ENCODE measurements at regions not wholly inside any gene's neighbourhood (a gene's known extent, or its start where the extent isn't known, plus 50 kb on each side); places are given as distances from the start of the nearest gene placed in this dataset.

- ATAC-seq (replicated peaks) (no peak), DNase-seq (no peak)
- Mint-ChIP-seq H3K4me3 (no peak overlapping the region), H3K4me1 (ENCODE audit: low read depth in 2 of 2) (no peaks in the 10 kb centered on the region), H3K27me3 (peaks cover 21 to 29% of the 10 kb centered on the region in 2 donors), H3K27ac (no peak overlapping the region), H3K36me3 (ENCODE audit: insufficient read depth) (no peaks in the 10 kb centered on the region), H3K9me3 (no peaks in the 10 kb centered on the region)
These were observed 252.7 kb downstream of the PMP22 start for GRCh38 chr17:15012351-15012980.

- Mint-ChIP-seq H3K9me3 (no peaks in the 10 kb centered on the region), H3K36me3 (ENCODE audit: insufficient read depth) (no peaks in the 10 kb centered on the region), H3K27me3 (peaks cover 21 to 27% of the 10 kb centered on the region in 2 donors), H3K27ac (no peak overlapping the region), H3K4me3 (no peak overlapping the region), H3K4me1 (ENCODE audit: low read depth in 2 of 2) (no peaks in the 10 kb centered on the region)
- DNase-seq (no peak), ATAC-seq (replicated peaks) (no peak)
These were observed 256.0 kb downstream of the PMP22 start for GRCh38 chr17:15009087-15009486.

GRCh38 chr17:15007147-15007553 is 258.0 kb downstream of the PMP22 start:
- ATAC-seq (replicated peaks): no peak
- H3K4me3 Mint-ChIP-seq: no peak overlapping the region
- no peak for DNase-seq
- no peak overlapping the region for H3K27ac Mint-ChIP-seq
- no peaks in the 10 kb centered on the region for H3K36me3 Mint-ChIP-seq (ENCODE audit: insufficient read depth)
- H3K9me3 Mint-ChIP-seq: peaks cover 0 to 1% of the 10 kb centered on the region in 2 donors
- H3K27me3 Mint-ChIP-seq: peaks cover 13 to 25% of the 10 kb centered on the region in 2 donors
- no peaks in the 10 kb centered on the region for H3K4me1 Mint-ChIP-seq (ENCODE audit: low read depth in 2 of 2)

GRCh38 chr17:15006421-15007128 is 258.6 kb downstream of the PMP22 start:
- no peak for DNase-seq
- H3K36me3 Mint-ChIP-seq (ENCODE audit: insufficient read depth): no peaks in the 10 kb centered on the region
- H3K4me3 Mint-ChIP-seq: no peak overlapping the region
- peaks cover 11 to 26% of the 10 kb centered on the region in 2 donors for H3K27me3 Mint-ChIP-seq
- ATAC-seq (replicated peaks): no peak
- peaks cover 0 to 2% of the 10 kb centered on the region in 2 donors for H3K9me3 Mint-ChIP-seq
- no peak overlapping the region for H3K27ac Mint-ChIP-seq
- no peaks in the 10 kb centered on the region for H3K4me1 Mint-ChIP-seq (ENCODE audit: low read depth in 2 of 2)

- H3K4me1 Mint-ChIP-seq (ENCODE audit: low read depth in 2 of 2): no peaks in the 10 kb centered on the region
- no peak overlapping the region for H3K27ac Mint-ChIP-seq
- H3K27me3 Mint-ChIP-seq: peaks cover 11 to 21% of the 10 kb centered on the region in 2 donors
- peaks cover 0 to 6% of the 10 kb centered on the region in 2 donors for H3K9me3 Mint-ChIP-seq
- ATAC-seq (replicated peaks) (no peak), DNase-seq (no peak)
- no peak overlapping the region for H3K4me3 Mint-ChIP-seq
- H3K36me3 Mint-ChIP-seq (ENCODE audit: insufficient read depth): no peaks in the 10 kb centered on the region
These were observed 264.5 kb downstream of the PMP22 start for GRCh38 chr17:15000661-15001060.

GRCh38 chr17:14997290-14997689 is 267.8 kb downstream of the PMP22 start:
- DNase-seq: no peak
- H3K9me3 Mint-ChIP-seq: peaks cover 0 to 6% of the 10 kb centered on the region in 2 donors
- ATAC-seq (replicated peaks): no peak
- no peaks in the 10 kb centered on the region for H3K36me3 Mint-ChIP-seq (ENCODE audit: insufficient read depth)
- no peak overlapping the region for H3K27ac Mint-ChIP-seq
- no peak overlapping the region for H3K4me3 Mint-ChIP-seq
- no peaks in the 10 kb centered on the region for H3K4me1 Mint-ChIP-seq (ENCODE audit: low read depth in 2 of 2)
- peaks cover 11 to 24% of the 10 kb centered on the region in 2 donors for H3K27me3 Mint-ChIP-seq

- H3K4me1 Mint-ChIP-seq (ENCODE audit: low read depth in 2 of 2): no peaks in the 10 kb centered on the region
- H3K27me3 Mint-ChIP-seq: peaks cover 20 to 22% of the 10 kb centered on the region in 2 donors
- ATAC-seq (replicated peaks): no peak
- peaks cover 0 to 7% of the 10 kb centered on the region in 2 donors for H3K9me3 Mint-ChIP-seq
- no peak overlapping the region for H3K4me3 Mint-ChIP-seq
- H3K36me3 Mint-ChIP-seq (ENCODE audit: insufficient read depth): peaks cover 2% of the 10 kb centered on the region
- DNase-seq: no peak
- no peak overlapping the region for H3K27ac Mint-ChIP-seq
These were observed 279.0 kb downstream of the PMP22 start for GRCh38 chr17:14986127-14986526.

GRCh38 chr17:14972844-14973243 is 292.3 kb downstream of the PMP22 start:
- Mint-ChIP-seq H3K27me3 (peaks cover 34 to 55% of the 10 kb centered on the region in 2 donors), H3K36me3 (ENCODE audit: insufficient read depth) (no peaks in the 10 kb centered on the region), H3K4me3 (no peak overlapping the region), H3K27ac (no peak overlapping the region), H3K9me3 (peaks cover 0 to 18% of the 10 kb centered on the region in 2 donors), H3K4me1 (ENCODE audit: low read depth in 2 of 2) (no peaks in the 10 kb centered on the region)
- DNase-seq: no peak
- no peak for ATAC-seq (replicated peaks)

- H3K27me3 Mint-ChIP-seq: peaks cover 34 to 50% of the 10 kb centered on the region in 2 donors
- H3K36me3 Mint-ChIP-seq (ENCODE audit: insufficient read depth): no peaks in the 10 kb centered on the region
- peaks cover 0 to 18% of the 10 kb centered on the region in 2 donors for H3K9me3 Mint-ChIP-seq
- no peaks in the 10 kb centered on the region for H3K4me1 Mint-ChIP-seq (ENCODE audit: low read depth in 2 of 2)
- DNase-seq (no peak), ATAC-seq (replicated peaks) (no peak)
- H3K27ac Mint-ChIP-seq: no peak overlapping the region
- no peak overlapping the region for H3K4me3 Mint-ChIP-seq
These were observed 294.1 kb downstream of the PMP22 start for GRCh38 chr17:14971054-14971453.

- Mint-ChIP-seq H3K36me3 (ENCODE audit: insufficient read depth) (no peaks in the 10 kb centered on the region), H3K4me3 (no peak overlapping the region), H3K9me3 (no peaks in the 10 kb centered on the region), H3K27me3 (peaks cover 0 to 26% of the 10 kb centered on the region in 2 donors), H3K4me1 (ENCODE audit: low read depth in 2 of 2) (no peaks in the 10 kb centered on the region), H3K27ac (no peak overlapping the region)
- no peak for DNase-seq
- ATAC-seq (replicated peaks): no peak
These were observed 305.9 kb downstream of the PMP22 start for GRCh38 chr17:14959106-14959648.

GRCh38 chr17:14953405-14953804 is 311.7 kb downstream of the PMP22 start:
- peaks cover 0 to 2% of the 10 kb centered on the region in 2 donors for H3K9me3 Mint-ChIP-seq
- DNase-seq (no peak), ATAC-seq (replicated peaks) (no peak)
- H3K27me3 Mint-ChIP-seq: peaks cover 14 to 64% of the 10 kb centered on the region in 2 donors
- no peak overlapping the region for H3K4me3 Mint-ChIP-seq
- H3K36me3 Mint-ChIP-seq (ENCODE audit: insufficient read depth): peaks cover 2% of the 10 kb centered on the region
- no peak overlapping the region for H3K27ac Mint-ChIP-seq
- no peaks in the 10 kb centered on the region for H3K4me1 Mint-ChIP-seq (ENCODE audit: low read depth in 2 of 2)

- Mint-ChIP-seq H3K4me3 (no peak overlapping the region), H3K4me1 (ENCODE audit: low read depth in 2 of 2) (no peaks in the 10 kb centered on the region), H3K9me3 (peaks cover 0 to 2% of the 10 kb centered on the region in 2 donors), H3K27ac (no peak overlapping the region), H3K36me3 (ENCODE audit: insufficient read depth) (peaks cover 2% of the 10 kb centered on the region), H3K27me3 (peaks cover 14 to 52% of the 10 kb centered on the region in 2 donors)
- DNase-seq: no peak
- no peak for ATAC-seq (replicated peaks)
These were observed 314.4 kb downstream of the PMP22 start for GRCh38 chr17:14950686-14951085.

- H3K27ac Mint-ChIP-seq: no peak overlapping the region
- no peak for ATAC-seq (replicated peaks)
- H3K9me3 Mint-ChIP-seq: peaks cover 0 to 2% of the 10 kb centered on the region in 2 donors
- no peaks in the 10 kb centered on the region for H3K4me1 Mint-ChIP-seq (ENCODE audit: low read depth in 2 of 2)
- no peak overlapping the region for H3K4me3 Mint-ChIP-seq
- peaks cover 14 to 49% of the 10 kb centered on the region in 2 donors for H3K27me3 Mint-ChIP-seq
- no peak for DNase-seq
- H3K36me3 Mint-ChIP-seq (ENCODE audit: insufficient read depth): peaks cover 2% of the 10 kb centered on the region
These were observed 314.9 kb downstream of the PMP22 start for GRCh38 chr17:14950216-14950615.

- no peak overlapping the region for H3K27ac Mint-ChIP-seq
- H3K4me3 Mint-ChIP-seq: no peak overlapping the region
- H3K9me3 Mint-ChIP-seq: peaks cover 0 to 2% of the 10 kb centered on the region in 2 donors
- H3K36me3 Mint-ChIP-seq (ENCODE audit: insufficient read depth): peaks cover 2% of the 10 kb centered on the region
- H3K27me3 Mint-ChIP-seq: peaks cover 14 to 32% of the 10 kb centered on the region in 2 donors
- no peaks in the 10 kb centered on the region for H3K4me1 Mint-ChIP-seq (ENCODE audit: low read depth in 2 of 2)
- DNase-seq (no peak), ATAC-seq (replicated peaks) (no peak)
These were observed 317.5 kb downstream of the PMP22 start for GRCh38 chr17:14947671-14948070.

All from effector memory CD8-positive, alpha-beta T cell (primary cell).